ENCODE measurements at regions not wholly inside any gene's neighbourhood (a gene's known extent, or its start where the extent isn't known, plus 50 kb on each side); places are given as distances from the start of the nearest gene placed in this dataset.
A peak's percentile ranks its signal among the peaks of the same experiment; 100 is the strongest.

DNA sequence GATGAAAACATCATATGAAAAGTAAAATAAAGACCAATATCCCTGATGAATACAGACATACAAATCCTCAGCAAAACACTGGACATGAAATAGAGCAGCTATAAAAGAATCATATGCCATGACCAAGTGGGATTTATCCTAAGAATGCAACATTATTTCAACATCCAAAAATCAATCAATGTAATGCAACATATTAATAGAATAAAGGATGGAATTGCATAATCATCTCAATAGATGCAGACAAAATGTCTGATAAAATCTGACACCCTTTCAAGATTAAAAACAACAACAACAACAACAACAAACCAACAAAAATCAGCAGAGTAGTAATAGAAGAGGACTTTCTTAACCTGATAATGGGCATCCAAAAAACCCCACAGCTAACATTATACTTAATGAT is 63.8 kb upstream of the IL1R1 start:
- no peak for DNase-seq (ENCODE audit: low read depth in 3 of 3, low spot score in 1 of 3)

DNA sequence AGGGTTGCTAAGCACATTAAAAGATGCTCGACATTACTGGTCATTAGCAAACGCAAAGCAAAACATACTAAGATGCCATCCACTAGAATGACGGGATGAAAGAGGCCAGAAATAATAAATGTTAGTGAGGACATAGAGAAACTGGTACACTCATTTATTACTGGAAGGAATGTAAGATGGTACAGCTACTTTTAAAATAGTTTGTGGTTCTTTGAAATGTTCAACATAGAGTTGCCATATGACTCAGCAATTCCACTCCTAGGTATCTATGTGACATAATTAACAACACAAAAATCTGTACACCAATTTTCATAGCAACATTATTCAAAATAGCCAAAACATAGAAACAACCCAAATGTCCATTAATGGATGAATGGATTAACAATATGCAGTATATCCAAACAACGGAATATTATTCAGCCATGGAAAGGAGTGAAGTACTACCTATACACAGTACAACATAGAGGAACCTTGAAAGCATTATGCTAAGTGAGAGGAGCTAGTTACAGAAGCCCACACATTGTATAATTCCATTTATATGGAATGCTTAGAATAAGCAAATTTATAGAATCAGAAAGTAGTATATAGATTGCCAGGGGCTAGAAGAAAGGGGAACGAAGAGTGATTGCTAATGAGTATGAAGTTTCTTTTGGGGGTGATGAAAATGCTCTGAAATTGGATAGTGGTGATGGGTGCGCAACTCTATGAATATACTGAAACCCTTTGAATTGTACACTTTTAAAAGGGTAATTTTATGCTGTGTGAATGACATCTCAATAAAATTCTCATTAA is 61.9 kb upstream of the IL1R1 start:
- no peak for DNase-seq (ENCODE audit: low read depth in 3 of 3, low spot score in 1 of 3)

DNA sequence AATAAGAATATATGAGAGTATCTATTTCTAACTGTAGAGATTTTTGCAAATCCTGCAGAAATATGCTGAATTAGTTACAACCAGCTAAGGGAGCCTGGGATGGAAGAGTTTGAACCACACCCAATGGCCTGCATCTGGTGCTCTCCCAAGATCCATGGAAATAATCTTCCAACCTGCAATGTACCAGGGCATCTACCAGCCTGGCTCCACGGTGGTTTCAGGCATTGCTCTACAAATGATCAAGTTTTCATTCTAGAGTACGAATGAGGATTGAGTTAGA is 61.4 kb upstream of the IL1R1 start:
- no peak for DNase-seq (ENCODE audit: low read depth in 3 of 3, low spot score in 1 of 3)

DNA sequence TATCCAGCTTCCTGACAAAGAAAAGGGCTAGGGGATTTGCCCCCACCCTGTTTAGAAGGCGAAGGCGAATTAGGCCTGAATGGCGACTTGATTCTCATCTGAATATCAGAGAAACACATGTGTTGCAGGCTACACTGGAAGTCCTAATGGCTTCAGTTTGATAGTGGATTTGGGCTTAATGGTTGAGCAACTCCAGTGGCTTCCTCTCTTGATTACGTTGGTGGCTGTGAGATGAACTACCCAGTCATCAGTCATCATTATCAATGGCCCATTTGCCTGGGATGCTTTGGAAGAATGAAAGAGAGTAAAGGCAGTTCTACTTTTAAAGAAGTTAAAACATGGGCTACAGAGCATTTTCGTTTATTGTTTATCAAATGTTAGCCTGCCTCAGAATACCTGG is 60.9 kb upstream of the IL1R1 start:
- no peak for DNase-seq (ENCODE audit: low read depth in 3 of 3, low spot score in 1 of 3)

DNA sequence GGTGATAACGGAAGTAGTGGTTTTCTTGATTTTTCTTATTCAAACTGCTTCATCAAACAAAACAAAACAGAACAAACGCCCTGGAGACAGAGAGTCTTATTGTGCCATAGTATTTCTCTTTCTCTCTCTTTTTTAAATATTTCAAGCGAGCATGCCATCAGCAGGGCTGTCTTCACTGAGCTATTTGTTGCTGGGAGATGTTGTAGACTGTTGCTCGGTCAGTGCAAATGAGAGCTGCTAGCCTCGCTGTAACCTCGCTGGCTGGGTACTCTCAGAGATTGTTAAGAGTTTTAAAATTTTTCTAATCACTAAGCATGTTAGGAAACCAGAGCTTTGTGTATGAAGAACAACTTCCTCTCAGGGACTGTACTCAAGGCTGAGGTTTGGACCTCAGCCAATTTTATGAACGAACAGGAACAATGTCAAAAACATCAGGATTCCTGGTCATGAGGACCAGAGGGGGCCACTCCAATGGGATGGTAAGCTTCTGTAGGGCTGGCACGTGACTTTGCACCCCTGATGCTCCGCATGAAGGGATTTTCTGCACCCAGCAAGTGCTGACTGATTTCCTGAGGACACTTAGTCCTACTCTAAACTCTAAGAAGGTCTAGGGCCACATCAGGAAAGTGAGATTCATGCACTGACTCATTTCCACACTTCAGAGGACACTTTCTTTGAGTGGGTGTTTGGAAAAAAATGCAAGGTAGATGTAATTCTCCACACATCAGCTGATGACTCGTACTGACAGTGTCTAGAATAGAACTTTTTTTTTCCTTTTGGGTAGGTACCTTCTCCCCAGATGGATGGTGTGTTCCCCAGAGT is 59.8 kb upstream of the IL1R1 start:
- DNase-seq (ENCODE audit: low read depth in 3 of 3, low spot score in 1 of 3), result peak in 1 of 3 donors; percentile 9

DNA sequence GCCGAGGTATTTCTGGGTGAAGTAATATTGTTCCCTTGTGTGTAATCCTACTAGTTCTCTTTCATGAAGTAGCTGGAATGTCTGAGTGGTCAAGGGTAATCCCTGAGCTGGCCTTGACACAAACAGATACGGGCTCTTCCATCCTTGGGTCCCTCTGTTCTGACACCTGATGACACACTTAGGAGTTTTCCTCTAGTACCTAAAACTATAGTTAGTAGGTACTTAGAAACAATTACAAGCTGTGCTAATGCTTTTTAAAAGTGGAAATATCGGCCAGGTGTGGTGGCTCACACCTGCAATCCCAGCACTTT is 59.2 kb upstream of the IL1R1 start:
- DNase-seq (ENCODE audit: low read depth in 3 of 3, low spot score in 1 of 3), result no peak

DNA sequence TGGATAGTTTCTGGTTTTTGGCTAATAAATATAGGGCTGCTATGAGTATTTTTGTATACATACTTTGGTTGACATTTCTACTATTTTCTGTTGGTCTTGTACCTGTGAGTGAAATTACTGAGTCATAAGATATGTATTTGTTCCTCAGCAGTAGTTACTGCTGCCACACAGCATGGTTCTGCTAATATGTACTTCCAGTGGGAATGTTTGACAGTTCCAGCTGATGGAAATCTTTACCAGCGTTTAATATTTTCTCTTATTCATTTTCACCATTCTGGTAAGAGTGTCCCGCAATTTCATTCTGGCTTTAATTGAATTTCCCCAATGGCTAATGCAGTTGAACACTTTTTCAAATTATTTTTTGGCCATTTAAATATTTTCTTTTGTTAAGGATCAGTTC is 57.9 kb upstream of the IL1R1 start:
- DNase-seq (ENCODE audit: low read depth in 3 of 3, low spot score in 1 of 3), result no peak

DNA sequence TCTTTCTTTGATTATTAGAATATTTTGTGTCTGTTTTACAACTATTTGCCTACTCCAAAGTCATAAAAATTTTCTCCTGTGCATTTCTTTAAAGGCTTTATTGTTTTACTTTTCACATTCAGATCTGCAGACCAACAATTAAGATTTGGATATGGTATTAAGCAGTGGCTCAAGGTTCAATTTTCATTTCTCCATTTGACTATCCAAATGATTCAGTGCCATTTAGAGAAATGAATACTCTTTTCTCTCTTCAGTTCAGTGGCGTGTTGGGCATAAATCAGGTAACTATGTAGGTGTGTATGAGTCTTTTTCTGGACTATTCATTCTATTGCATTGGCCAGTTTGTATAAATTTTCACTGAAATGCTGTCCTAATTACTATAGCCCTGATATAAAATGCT is 57.3 kb upstream of the IL1R1 start:
- no peak for DNase-seq (ENCODE audit: low read depth in 3 of 3, low spot score in 1 of 3)

DNA sequence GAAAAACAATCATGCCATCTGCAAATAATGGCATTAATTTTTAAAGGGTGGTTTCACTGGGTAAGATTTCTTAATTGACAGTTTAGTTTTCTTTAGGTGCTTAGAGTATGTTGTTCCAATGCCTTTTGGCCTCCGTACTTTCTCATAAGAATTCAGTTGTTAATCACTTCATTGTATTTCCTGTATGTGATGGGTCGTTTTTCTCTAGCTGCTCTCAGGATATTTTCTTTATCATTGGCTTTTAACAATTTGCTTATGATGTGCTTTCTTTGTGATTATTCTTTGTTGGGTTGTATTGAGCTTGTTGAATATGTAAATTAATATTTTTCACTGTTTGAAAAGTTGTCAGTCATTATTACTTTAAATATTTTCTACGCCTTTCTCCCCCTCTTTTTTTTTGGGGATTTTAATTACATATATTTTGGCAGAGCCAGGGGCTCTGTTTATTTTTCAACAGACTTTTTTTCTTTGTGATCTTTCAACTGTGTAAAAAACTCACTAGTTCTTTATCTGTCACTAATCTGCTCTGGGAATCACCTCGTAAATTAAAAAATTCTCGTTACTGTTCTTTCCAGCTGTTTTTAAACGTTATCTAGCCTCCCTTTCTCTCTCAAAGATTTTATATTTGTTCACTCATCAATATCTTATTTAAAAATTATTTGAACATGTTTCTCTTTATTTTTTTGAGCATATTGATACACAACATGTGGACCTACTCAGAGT is 56.2 kb upstream of the IL1R1 start:
- DNase-seq (ENCODE audit: low read depth in 3 of 3, low spot score in 1 of 3), result no peak

DNA sequence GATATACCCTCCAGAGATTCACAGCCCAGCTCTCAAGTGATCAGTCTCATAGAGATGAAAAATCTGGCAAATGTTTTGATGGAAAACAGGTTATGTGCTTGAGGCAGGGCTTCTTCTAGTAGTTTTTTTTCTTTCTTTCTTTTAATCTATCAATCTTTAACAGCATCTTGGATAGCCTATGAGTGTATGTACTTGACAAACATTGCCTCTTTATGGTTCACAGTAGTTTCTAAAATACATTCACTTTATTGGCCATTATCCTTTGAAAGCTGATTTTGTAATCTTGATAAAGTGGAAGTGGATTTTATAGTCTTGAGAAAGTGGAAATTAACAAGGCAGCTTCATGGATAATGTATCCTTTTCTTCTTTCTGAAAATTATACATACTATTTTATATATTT is 51.4 kb upstream of the IL1R1 start:
- DNase-seq (ENCODE audit: low read depth in 3 of 3, low spot score in 1 of 3), result no peak

DNA sequence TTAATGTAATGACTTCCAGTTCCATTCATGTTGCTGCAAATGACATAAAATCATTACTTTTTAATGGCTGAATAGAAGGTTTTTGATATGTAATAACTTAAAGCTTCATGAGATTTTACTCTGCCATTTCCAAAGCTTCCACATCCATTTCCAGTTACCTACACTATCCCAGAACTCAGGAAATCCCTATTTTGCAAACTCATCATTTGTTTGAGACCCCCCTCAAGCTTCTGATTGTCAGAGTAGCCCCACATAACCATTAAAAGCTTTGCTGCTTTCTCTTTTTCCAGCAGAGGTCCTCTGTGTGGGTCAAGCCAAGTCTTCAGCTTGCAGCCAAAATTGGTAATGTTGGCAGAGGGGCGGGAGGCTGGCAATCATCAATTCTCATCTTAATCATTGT is 50.6 kb upstream of the IL1R1 start:
- no peak for DNase-seq (ENCODE audit: low read depth in 3 of 3, low spot score in 1 of 3)

DNA sequence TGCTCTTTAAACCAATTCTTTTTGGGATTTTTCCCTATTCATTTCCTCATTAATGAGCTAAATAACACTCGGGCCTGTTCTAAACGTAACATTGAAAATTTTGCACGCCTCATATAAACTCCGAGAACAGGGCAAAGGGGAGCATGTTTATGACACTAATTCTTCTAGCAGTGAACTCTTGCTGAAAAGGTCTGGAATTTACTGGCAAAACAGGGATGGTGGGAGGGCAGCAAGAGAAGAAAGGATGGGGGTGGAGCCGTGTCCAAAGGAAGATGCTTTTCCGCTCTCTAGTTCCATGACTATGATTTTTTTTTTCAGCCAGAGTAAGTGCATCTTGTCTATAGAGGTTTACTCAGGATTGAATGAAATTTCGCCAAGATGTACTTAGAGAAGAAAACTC is 50.0 kb upstream of the IL1R1 start:
- DNase-seq (ENCODE audit: low read depth in 3 of 3, low spot score in 1 of 3), result no peak

Data from stimulated activated CD4-positive, alpha-beta T cell treated with anti-CD3 and anti-CD28 coated beads, TNF-alpha, amount 100 ng/mL, for 1 hour (primary cell).